Astrocyte (in vitro differentiated cells and primary cell): ENCODE measurements at regions not wholly inside any gene's neighbourhood (a gene's known extent, or its start where the extent isn't known, plus 50 kb on each side); places are given as distances from the start of the nearest gene placed in this dataset.

Source experiments
- EZH2 ChIP-seq: IDR thresholded peaks from 2 replicates; pipeline ENCODE4 v1.6.1; 2012; ENCODE audit warnings: mild to moderate bottlenecking, low read length, inconsistent platforms; ENCODE audit not compliant: insufficient read depth
- TF ChIP-seq, protein P1 (sequence below): IDR thresholded peaks from 2 replicates; pipeline ENCODE4 v1.5.1; 2011; ENCODE audit warnings: low read depth, mild to moderate bottlenecking, inconsistent platforms, low read length, moderate library complexity; ENCODE audit not compliant: insufficient read depth

DNA sequence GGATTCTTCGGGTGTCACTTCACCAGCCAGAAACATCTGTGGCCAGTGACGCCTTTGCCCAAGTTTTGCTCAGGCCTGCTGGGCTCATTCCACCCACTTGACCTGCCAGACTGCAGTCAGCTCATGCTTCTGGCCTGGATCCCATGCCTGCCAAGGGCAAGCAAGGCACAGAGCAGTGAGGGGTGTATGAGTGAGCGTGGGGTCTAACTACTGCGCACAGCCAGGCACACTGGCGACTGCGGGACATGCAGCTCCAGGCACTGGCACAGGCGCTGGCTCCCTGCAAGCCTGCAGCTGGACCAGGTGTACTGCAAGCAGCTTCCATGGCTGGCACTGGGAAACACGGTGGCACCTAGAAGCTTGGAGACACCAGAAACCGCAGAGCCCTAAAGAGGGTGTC lies 80.1 kb downstream of the MTERF1 start:
- TF ChIP-seq, protein P1, sequence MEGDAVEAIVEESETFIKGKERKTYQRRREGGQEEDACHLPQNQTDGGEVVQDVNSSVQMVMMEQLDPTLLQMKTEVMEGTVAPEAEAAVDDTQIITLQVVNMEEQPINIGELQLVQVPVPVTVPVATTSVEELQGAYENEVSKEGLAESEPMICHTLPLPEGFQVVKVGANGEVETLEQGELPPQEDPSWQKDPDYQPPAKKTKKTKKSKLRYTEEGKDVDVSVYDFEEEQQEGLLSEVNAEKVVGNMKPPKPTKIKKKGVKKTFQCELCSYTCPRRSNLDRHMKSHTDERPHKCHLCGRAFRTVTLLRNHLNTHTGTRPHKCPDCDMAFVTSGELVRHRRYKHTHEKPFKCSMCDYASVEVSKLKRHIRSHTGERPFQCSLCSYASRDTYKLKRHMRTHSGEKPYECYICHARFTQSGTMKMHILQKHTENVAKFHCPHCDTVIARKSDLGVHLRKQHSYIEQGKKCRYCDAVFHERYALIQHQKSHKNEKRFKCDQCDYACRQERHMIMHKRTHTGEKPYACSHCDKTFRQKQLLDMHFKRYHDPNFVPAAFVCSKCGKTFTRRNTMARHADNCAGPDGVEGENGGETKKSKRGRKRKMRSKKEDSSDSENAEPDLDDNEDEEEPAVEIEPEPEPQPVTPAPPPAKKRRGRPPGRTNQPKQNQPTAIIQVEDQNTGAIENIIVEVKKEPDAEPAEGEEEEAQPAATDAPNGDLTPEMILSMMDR, result no peak
- no peak for TF ChIP-seq EZH2
